OCI-LY3 (cell line): ENCODE measurements at regions not wholly inside any gene's neighbourhood (a gene's known extent, or its start where the extent isn't known, plus 50 kb on each side); places are given as distances from the start of the nearest gene placed in this dataset.

Experiments used
- H2AFZ ChIP-seq: fragments of 200-600, 300-600 bp; shearing (Covaris generic); 2 replicates; pipeline ENCODE4 v1.6.0; 2014; ENCODE audit warnings: antibody characterized with exemption, low read depth, low read length
- H3K27ac ChIP-seq: fragments of 200-600, 300-600 bp; sonication (generic); 2 replicates; pipeline ENCODE4 v1.5.1; 2014; ENCODE audit warnings: mild to moderate bottlenecking, low read length, moderate library complexity, mixed read lengths
- H3K27me3 ChIP-seq: fragments of 200-600, 300-600 bp; sonication (generic); 2 replicates; pipeline ENCODE4 v1.6.1; 2014; ENCODE audit warnings: low read depth, low read length, mixed read lengths
- H3K36me3 ChIP-seq: fragments of 200-600, 300-600 bp; sonication (generic); replicated peaks from 2 replicates; pipeline ENCODE3; 2014; ENCODE audit warnings: low read depth, low read length, mixed read lengths
- H3K4me1 ChIP-seq: fragments of 300-600, 200-600 bp; sonication (generic); 2 replicates; pipeline ENCODE4 v1.6.1; 2014; ENCODE audit warnings: low read length, mixed read lengths
- H3K4me2 ChIP-seq: fragments of 200-600, 300-600 bp; sonication (generic); 2 replicates; pipeline ENCODE4 v1.6.1; 2014; ENCODE audit warnings: low read length, mixed read lengths
- H3K4me3 ChIP-seq: fragments of 300-600, 200-600 bp; sonication (generic); 2 replicates; pipeline ENCODE4 v1.5.1; 2014; ENCODE audit warnings: antibody characterized with exemption, mild to moderate bottlenecking, low read length, moderate library complexity
- H3K79me2 ChIP-seq: fragments of 300-600, 200-600 bp; shearing (Covaris generic); 2 replicates; pipeline ENCODE4 v1.6.1; 2014; ENCODE audit warnings: mild to moderate bottlenecking, low read length, mixed read lengths
- H3K9ac ChIP-seq: fragments of 300-600, 200-600 bp; shearing (Covaris generic); 2 replicates; pipeline ENCODE4 v1.6.0; 2014; ENCODE audit warnings: mild to moderate bottlenecking, low read length, moderate library complexity
- H3K9me3 ChIP-seq: fragments of 200-600, 300-600 bp; shearing (Covaris generic); 2 replicates; pipeline ENCODE4 v1.6.1; 2014; ENCODE audit warnings: low read length, mixed read lengths; ENCODE audit not compliant: insufficient read depth
- H4K20me1 ChIP-seq: fragments of 200-600, 300-600 bp; sonication (generic); 2 replicates; pipeline ENCODE4 v1.6.1; 2016; ENCODE audit warnings: low read length, mixed read lengths; ENCODE audit not compliant: insufficient read depth
- CTCF ChIP-seq: fragments of 200-600, 300-600 bp; sonication (generic); IDR thresholded peaks from 2 replicates; pipeline ENCODE4 v1.5.1; 2014; ENCODE audit warnings: antibody characterized with exemption, low read length, low read depth
- EZH2phosphoT487 ChIP-seq: fragments of 200-600 bp; shearing (Covaris generic); IDR thresholded peaks from 2 replicates; pipeline ENCODE4 v1.6.1; 2018; ENCODE audit warnings: antibody characterized with exemption, mixed run types, low read depth

- Histone ChIP-seq H3K79me2 (no peaks in the 10 kb centered on the region), H3K4me2 (no peak overlapping the region), H3K27ac (no peak overlapping the region), H3K9ac (no peak overlapping the region), H3K4me1 (no peaks in the 10 kb centered on the region), H3K27me3 (no peaks in the 10 kb centered on the region), H4K20me1 (no peaks in the 10 kb centered on the region), H3K4me3 (no peak overlapping the region), H3K9me3 (no peaks in the 10 kb centered on the region), H2AFZ (no peak overlapping the region), H3K36me3 (no peaks in the 10 kb centered on the region)
- TF ChIP-seq CTCF (no peak), EZH2phosphoT487 (no peak)
Measured at GRCh38 chr13:54133746-54134145, 1105.1 kb downstream of the OLFM4 start.

- Histone ChIP-seq H3K27me3 (no peaks in the 10 kb centered on the region), H3K79me2 (no peaks in the 10 kb centered on the region), H3K4me2 (no peak overlapping the region), H3K27ac (no peak overlapping the region), H4K20me1 (no peaks in the 10 kb centered on the region), H2AFZ (no peak overlapping the region), H3K36me3 (no peaks in the 10 kb centered on the region), H3K4me3 (no peak overlapping the region), H3K9ac (no peak overlapping the region), H3K4me1 (no peaks in the 10 kb centered on the region), H3K9me3 (no peaks in the 10 kb centered on the region)
- TF ChIP-seq EZH2phosphoT487 = no peak
- no peak for TF ChIP-seq CTCF
Measured at GRCh38 chr13:54144828-54145227, 1116.2 kb downstream of the OLFM4 start.

GRCh38 chr13:54150851-54151250 is 1122.2 kb downstream of the OLFM4 start:
- no peaks in the 10 kb centered on the region for H4K20me1 ChIP-seq
- TF ChIP-seq EZH2phosphoT487 = no peak
- TF ChIP-seq CTCF = no peak

GRCh38 chr13:54162069-54162468 is 1133.5 kb downstream of the OLFM4 start:
- Histone ChIP-seq H3K9me3 (no peaks in the 10 kb centered on the region), H4K20me1 (no peaks in the 10 kb centered on the region), H2AFZ (no peak overlapping the region), H3K4me1 (no peaks in the 10 kb centered on the region), H3K4me2 (no peak overlapping the region), H3K79me2 (no peaks in the 10 kb centered on the region), H3K9ac (no peak overlapping the region), H3K4me3 (no peak overlapping the region), H3K27me3 (no peaks in the 10 kb centered on the region), H3K27ac (no peak overlapping the region), H3K36me3 (no peaks in the 10 kb centered on the region)
- TF ChIP-seq EZH2phosphoT487 (no peak), CTCF (no peak)

More at GRCh38 chr13:54150851-54151250, 1122.2 kb downstream of the OLFM4 start:
- Histone ChIP-seq H3K27ac (no peak overlapping the region), H2AFZ (no peak overlapping the region), H3K79me2 (no peaks in the 10 kb centered on the region), H3K4me3 (no peak overlapping the region), H3K4me1 (no peaks in the 10 kb centered on the region), H3K27me3 (no peaks in the 10 kb centered on the region), H3K9me3 (no peaks in the 10 kb centered on the region), H3K36me3 (no peaks in the 10 kb centered on the region), H3K9ac (no peak overlapping the region), H3K4me2 (no peak overlapping the region)
